ENCODE measurements at regions not wholly inside any gene's neighbourhood (a gene's known extent, or its start where the extent isn't known, plus 50 kb on each side); places are given as distances from the start of the nearest gene placed in this dataset.

DNA sequence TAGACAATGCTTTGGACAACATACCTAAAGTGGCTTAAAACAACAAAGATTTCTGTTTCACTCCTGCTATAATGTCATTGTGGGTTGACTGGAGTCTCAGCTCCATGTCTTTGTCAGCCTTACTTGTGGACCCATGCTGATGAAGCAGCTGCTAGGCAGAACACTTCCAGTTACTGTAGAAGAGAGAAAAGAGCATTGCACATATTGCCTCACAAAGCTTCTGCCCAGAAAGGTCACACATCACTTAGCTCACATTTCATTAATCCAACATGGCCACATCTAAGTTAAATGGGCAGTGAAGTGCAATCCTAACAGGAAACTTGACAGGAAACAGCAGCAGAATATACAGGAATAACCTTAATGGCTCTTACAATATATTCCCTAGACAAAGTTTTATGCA is 480.5 kb upstream of the HTR1E start:
- ATAC-seq = no peak
- TF ChIP-seq RARB (CRISPR knock-in tag; IDR thresholded peaks at IDR 0.05) (no peak), ESRRG (CRISPR knock-in tag; IDR thresholded peaks at IDR 0.05) (no peak), SNAI2 (CRISPR knock-in tag; IDR thresholded peaks at IDR 0.05) (no peak), OSR1 (CRISPR knock-in tag; IDR thresholded peaks at IDR 0.05) (no peak), TCF4 (CRISPR knock-in tag; IDR thresholded peaks at IDR 0.05; ENCODE audit: borderline replicate concordance) (no peak), ZNF70 (CRISPR knock-in tag; IDR thresholded peaks at IDR 0.05) (no peak), PPARA (CRISPR knock-in tag; IDR thresholded peaks at IDR 0.05; ENCODE audit: borderline replicate concordance) (no peak), ZC3H10 (CRISPR knock-in tag; IDR thresholded peaks at IDR 0.05) (no peak), ZFP30 (CRISPR knock-in tag; IDR thresholded peaks at IDR 0.05) (no peak), BACH2 (CRISPR knock-in tag; IDR thresholded peaks at IDR 0.05; ENCODE audit: borderline replicate concordance) (no peak), ARNTL (CRISPR knock-in tag; IDR thresholded peaks at IDR 0.05; ENCODE audit: borderline replicate concordance, low read depth) (no peak), GLIS3 (CRISPR knock-in tag; IDR thresholded peaks at IDR 0.05) (no peak), ISL1 (CRISPR knock-in tag; IDR thresholded peaks at IDR 0.05) (no peak)
- TF ChIP-seq, protein P1, sequence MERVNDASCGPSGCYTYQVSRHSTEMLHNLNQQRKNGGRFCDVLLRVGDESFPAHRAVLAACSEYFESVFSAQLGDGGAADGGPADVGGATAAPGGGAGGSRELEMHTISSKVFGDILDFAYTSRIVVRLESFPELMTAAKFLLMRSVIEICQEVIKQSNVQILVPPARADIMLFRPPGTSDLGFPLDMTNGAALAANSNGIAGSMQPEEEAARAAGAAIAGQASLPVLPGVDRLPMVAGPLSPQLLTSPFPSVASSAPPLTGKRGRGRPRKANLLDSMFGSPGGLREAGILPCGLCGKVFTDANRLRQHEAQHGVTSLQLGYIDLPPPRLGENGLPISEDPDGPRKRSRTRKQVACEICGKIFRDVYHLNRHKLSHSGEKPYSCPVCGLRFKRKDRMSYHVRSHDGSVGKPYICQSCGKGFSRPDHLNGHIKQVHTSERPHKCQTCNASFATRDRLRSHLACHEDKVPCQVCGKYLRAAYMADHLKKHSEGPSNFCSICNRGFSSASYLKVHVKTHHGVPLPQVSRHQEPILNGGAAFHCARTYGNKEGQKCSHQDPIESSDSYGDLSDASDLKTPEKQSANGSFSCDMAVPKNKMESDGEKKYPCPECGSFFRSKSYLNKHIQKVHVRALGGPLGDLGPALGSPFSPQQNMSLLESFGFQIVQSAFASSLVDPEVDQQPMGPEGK (CRISPR knock-in tag; IDR thresholded peaks at IDR 0.05; ENCODE audit: borderline replicate concordance) = no peak
- TF ChIP-seq, protein P2, sequence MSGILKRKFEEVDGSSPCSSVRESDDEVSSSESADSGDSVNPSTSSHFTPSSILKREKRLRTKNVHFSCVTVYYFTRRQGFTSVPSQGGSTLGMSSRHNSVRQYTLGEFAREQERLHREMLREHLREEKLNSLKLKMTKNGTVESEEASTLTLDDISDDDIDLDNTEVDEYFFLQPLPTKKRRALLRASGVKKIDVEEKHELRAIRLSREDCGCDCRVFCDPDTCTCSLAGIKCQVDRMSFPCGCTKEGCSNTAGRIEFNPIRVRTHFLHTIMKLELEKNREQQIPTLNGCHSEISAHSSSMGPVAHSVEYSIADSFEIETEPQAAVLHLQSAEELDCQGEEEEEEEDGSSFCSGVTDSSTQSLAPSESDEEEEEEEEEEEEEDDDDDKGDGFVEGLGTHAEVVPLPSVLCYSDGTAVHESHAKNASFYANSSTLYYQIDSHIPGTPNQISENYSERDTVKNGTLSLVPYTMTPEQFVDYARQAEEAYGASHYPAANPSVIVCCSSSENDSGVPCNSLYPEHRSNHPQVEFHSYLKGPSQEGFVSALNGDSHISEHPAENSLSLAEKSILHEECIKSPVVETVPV (CRISPR knock-in tag; IDR thresholded peaks at IDR 0.05) = no peak
- TF ChIP-seq, protein P3, sequence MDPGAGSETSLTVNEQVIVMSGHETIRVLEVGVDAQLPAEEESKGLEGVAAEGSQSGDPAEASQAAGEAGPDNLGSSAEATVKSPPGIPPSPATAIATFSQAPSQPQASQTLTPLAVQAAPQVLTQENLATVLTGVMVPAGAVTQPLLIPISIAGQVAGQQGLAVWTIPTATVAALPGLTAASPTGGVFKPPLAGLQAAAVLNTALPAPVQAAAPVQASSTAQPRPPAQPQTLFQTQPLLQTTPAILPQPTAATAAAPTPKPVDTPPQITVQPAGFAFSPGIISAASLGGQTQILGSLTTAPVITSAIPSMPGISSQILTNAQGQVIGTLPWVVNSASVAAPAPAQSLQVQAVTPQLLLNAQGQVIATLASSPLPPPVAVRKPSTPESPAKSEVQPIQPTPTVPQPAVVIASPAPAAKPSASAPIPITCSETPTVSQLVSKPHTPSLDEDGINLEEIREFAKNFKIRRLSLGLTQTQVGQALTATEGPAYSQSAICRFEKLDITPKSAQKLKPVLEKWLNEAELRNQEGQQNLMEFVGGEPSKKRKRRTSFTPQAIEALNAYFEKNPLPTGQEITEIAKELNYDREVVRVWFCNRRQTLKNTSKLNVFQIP (CRISPR knock-in tag; IDR thresholded peaks at IDR 0.05; ENCODE audit: borderline replicate concordance, low read depth) = no peak

DNA sequence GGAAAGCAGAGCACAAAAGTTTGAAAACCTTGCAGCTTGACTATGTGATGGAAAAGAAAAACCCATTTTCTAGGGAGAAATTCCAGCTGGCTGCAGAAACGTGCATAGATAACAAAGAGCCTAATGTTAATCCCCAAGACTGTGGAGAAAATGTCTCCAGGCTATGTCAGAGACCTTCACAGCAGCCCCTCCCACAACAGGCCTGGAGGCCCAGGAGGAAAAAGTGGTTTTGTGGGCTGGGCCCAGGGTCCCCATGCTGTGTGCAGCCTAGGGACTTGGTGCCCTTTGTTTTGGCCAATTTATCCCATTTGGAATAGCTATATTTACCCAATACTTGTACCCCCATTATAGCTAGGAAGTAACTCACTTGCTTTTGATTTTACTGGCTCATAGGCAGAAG is 484.1 kb upstream of the HTR1E start:
- no peak for ATAC-seq
- TF ChIP-seq ARNTL (CRISPR knock-in tag; IDR thresholded peaks at IDR 0.05; ENCODE audit: borderline replicate concordance, low read depth) (no peak), TOX (CRISPR knock-in tag; IDR thresholded peaks at IDR 0.05; ENCODE audit: borderline replicate concordance) (no peak), RARB (CRISPR knock-in tag; IDR thresholded peaks at IDR 0.05) (no peak), ZC3H10 (CRISPR knock-in tag; IDR thresholded peaks at IDR 0.05) (no peak), ZFP30 (CRISPR knock-in tag; IDR thresholded peaks at IDR 0.05) (no peak), ZFP3 (CRISPR knock-in tag; IDR thresholded peaks at IDR 0.05) (no peak), PPARA (CRISPR knock-in tag; IDR thresholded peaks at IDR 0.05; ENCODE audit: borderline replicate concordance) (no peak), ESRRG (CRISPR knock-in tag; IDR thresholded peaks at IDR 0.05) (no peak)
- TF ChIP-seq, protein P4, sequence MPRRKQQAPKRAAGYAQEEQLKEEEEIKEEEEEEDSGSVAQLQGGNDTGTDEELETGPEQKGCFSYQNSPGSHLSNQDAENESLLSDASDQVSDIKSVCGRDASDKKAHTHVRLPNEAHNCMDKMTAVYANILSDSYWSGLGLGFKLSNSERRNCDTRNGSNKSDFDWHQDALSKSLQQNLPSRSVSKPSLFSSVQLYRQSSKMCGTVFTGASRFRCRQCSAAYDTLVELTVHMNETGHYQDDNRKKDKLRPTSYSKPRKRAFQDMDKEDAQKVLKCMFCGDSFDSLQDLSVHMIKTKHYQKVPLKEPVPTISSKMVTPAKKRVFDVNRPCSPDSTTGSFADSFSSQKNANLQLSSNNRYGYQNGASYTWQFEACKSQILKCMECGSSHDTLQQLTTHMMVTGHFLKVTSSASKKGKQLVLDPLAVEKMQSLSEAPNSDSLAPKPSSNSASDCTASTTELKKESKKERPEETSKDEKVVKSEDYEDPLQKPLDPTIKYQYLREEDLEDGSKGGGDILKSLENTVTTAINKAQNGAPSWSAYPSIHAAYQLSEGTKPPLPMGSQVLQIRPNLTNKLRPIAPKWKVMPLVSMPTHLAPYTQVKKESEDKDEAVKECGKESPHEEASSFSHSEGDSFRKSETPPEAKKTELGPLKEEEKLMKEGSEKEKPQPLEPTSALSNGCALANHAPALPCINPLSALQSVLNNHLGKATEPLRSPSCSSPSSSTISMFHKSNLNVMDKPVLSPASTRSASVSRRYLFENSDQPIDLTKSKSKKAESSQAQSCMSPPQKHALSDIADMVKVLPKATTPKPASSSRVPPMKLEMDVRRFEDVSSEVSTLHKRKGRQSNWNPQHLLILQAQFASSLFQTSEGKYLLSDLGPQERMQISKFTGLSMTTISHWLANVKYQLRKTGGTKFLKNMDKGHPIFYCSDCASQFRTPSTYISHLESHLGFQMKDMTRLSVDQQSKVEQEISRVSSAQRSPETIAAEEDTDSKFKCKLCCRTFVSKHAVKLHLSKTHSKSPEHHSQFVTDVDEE (CRISPR knock-in tag; IDR thresholded peaks at IDR 0.05) = no peak
- TF ChIP-seq, protein P1 (CRISPR knock-in tag; IDR thresholded peaks at IDR 0.05; ENCODE audit: borderline replicate concordance) = no peak

DNA sequence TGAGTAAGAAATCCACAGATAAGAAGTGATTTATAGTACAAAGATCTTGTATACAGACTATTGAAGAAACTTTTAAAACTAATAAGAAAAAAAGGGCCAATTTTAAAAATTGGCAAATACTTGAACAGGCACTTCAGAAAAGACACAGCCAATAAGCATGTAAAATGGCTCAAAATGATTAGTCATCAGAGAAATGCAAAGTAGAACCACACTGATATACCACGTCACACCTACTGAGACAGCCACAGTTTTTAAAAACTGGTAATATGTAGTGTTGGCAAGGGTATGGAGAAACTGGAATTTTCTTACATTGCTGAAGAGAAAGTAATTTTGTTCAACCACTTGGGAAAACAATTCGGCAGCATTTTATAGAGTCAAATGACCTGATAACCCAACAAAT is 488.9 kb upstream of the HTR1E start:
- TF ChIP-seq GLIS3 (CRISPR knock-in tag; IDR thresholded peaks at IDR 0.05) (no peak), ZFP3 (CRISPR knock-in tag; IDR thresholded peaks at IDR 0.05) (no peak), RARB (CRISPR knock-in tag; IDR thresholded peaks at IDR 0.05) (no peak), ESRRG (CRISPR knock-in tag; IDR thresholded peaks at IDR 0.05) (no peak), TOX (CRISPR knock-in tag; IDR thresholded peaks at IDR 0.05; ENCODE audit: borderline replicate concordance) (no peak), TCF4 (CRISPR knock-in tag; IDR thresholded peaks at IDR 0.05; ENCODE audit: borderline replicate concordance) (no peak), BACH2 (CRISPR knock-in tag; IDR thresholded peaks at IDR 0.05; ENCODE audit: borderline replicate concordance) (no peak), ISL1 (CRISPR knock-in tag; IDR thresholded peaks at IDR 0.05) (no peak), ZNF70 (CRISPR knock-in tag; IDR thresholded peaks at IDR 0.05) (no peak), ZC3H10 (CRISPR knock-in tag; IDR thresholded peaks at IDR 0.05) (no peak), ARNTL (CRISPR knock-in tag; IDR thresholded peaks at IDR 0.05; ENCODE audit: borderline replicate concordance, low read depth) (no peak), OSR1 (CRISPR knock-in tag; IDR thresholded peaks at IDR 0.05) (no peak), CSDC2 (CRISPR knock-in tag; IDR thresholded peaks at IDR 0.05) (no peak), ZNF8 (CRISPR knock-in tag; IDR thresholded peaks at IDR 0.05) (no peak)
- TF ChIP-seq, protein P1 (CRISPR knock-in tag; IDR thresholded peaks at IDR 0.05; ENCODE audit: borderline replicate concordance) = no peak
- TF ChIP-seq, protein P2 (CRISPR knock-in tag; IDR thresholded peaks at IDR 0.05) = no peak
- ATAC-seq = no peak

Data from SK-N-SH treated with all-trans-retinoic acid at 6 μM for 48 hours (cell line).